NOMO-1 treated with DMSO at 0.1 percent for 48 hours (cell line): ENCODE measurements at regions not wholly inside any gene's neighbourhood (a gene's known extent, or its start where the extent isn't known, plus 50 kb on each side); places are given as distances from the start of the nearest gene placed in this dataset.

Source experiments
- DNase-seq: peaks from one replicate; lab custom pipeline; 2025; ENCODE audit not compliant: unreplicated experiment; lab: John Stamatoyannopoulos, UW

- no peak for DNase-seq
Observed at GRCh38 chr4:62279689-62280088, 1079.6 kb downstream of the ADGRL3 start.

GRCh38 chr4:62275470-62275869 lies 1075.3 kb downstream of the ADGRL3 start:
- no peak for DNase-seq

GRCh38 chr4:62274782-62275181 lies 1074.7 kb downstream of the ADGRL3 start:
- no peak for DNase-seq

GRCh38 chr4:62271107-62271506 lies 1071.0 kb downstream of the ADGRL3 start:
- no peak for DNase-seq

- DNase-seq = no peak
Observed at GRCh38 chr4:62269918-62270317, 1069.8 kb downstream of the ADGRL3 start.

GRCh38 chr4:62263454-62263853 lies 1063.3 kb downstream of the ADGRL3 start:
- no peak for DNase-seq

- no peak for DNase-seq
Observed at GRCh38 chr4:62262676-62263075, 1062.5 kb downstream of the ADGRL3 start.

GRCh38 chr4:62260254-62260653 lies 1060.1 kb downstream of the ADGRL3 start:
- DNase-seq = no peak

- DNase-seq = no peak
Observed at GRCh38 chr4:62256479-62256878, 1056.4 kb downstream of the ADGRL3 start.

- DNase-seq = no peak
Observed at GRCh38 chr4:62252728-62253127, 1052.6 kb downstream of the ADGRL3 start.

- DNase-seq = no peak
Observed at GRCh38 chr4:62250100-62250499, 1050.0 kb downstream of the ADGRL3 start.

- peak; percentile 6 for DNase-seq
Observed at GRCh38 chr4:62243895-62244294, 1043.8 kb downstream of the ADGRL3 start.

GRCh38 chr4:62235911-62236310 lies 1035.8 kb downstream of the ADGRL3 start:
- DNase-seq = no peak

GRCh38 chr4:62232814-62233213 lies 1032.7 kb downstream of the ADGRL3 start:
- no peak for DNase-seq

GRCh38 chr4:62231994-62232393 lies 1031.9 kb downstream of the ADGRL3 start:
- no peak for DNase-seq

- DNase-seq = no peak
Observed at GRCh38 chr4:62226082-62226481, 1026.0 kb downstream of the ADGRL3 start.

- DNase-seq = no peak
Observed at GRCh38 chr4:62222121-62222520, 1022.0 kb downstream of the ADGRL3 start.

GRCh38 chr4:62210486-62210885 lies 1010.4 kb downstream of the ADGRL3 start:
- no peak for DNase-seq

GRCh38 chr4:62209757-62210485 lies 1009.8 kb downstream of the ADGRL3 start:
- DNase-seq = no peak

GRCh38 chr4:62208921-62209320 lies 1008.8 kb downstream of the ADGRL3 start:
- no peak for DNase-seq

GRCh38 chr4:62204136-62204535 lies 1004.0 kb downstream of the ADGRL3 start:
- no peak for DNase-seq

- DNase-seq = no peak
Observed at GRCh38 chr4:62199291-62199810, 999.2 kb downstream of the ADGRL3 start.

GRCh38 chr4:62196338-62196737 lies 996.2 kb downstream of the ADGRL3 start:
- DNase-seq = no peak
